GM18861 (cell line): ENCODE measurements at regions not wholly inside any gene's neighbourhood (a gene's known extent, or its start where the extent isn't known, plus 50 kb on each side); places are given as distances from the start of the nearest gene placed in this dataset.

ENCODE experiments used
- ATAC-seq: cut with Tn5 transposase; IDR thresholded peaks from one replicate; pipeline ENCODE4 v1.9.1; 2021; ENCODE audit not compliant: unreplicated experiment

DNA sequence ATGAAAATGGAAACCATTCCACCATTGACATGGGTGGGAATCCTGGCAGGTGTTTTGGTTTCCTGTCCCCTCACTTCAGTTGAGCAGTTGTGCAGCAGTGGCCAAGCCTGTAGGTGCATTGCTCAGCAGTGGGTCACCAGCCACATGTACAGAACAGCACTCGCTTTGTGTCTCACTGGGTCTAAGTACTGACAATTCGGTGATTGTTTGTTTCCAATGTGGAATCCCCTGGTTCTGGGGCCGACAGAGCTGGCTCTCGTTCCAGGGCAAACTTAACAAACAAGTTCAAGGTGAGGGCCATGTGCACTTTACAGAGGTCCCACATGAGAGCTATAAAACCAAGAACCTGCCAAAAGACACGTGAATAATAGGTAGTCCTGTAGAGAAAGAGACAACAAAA lies 54.1 kb upstream of the SPATA13 start:
- ATAC-seq = no peak

DNA sequence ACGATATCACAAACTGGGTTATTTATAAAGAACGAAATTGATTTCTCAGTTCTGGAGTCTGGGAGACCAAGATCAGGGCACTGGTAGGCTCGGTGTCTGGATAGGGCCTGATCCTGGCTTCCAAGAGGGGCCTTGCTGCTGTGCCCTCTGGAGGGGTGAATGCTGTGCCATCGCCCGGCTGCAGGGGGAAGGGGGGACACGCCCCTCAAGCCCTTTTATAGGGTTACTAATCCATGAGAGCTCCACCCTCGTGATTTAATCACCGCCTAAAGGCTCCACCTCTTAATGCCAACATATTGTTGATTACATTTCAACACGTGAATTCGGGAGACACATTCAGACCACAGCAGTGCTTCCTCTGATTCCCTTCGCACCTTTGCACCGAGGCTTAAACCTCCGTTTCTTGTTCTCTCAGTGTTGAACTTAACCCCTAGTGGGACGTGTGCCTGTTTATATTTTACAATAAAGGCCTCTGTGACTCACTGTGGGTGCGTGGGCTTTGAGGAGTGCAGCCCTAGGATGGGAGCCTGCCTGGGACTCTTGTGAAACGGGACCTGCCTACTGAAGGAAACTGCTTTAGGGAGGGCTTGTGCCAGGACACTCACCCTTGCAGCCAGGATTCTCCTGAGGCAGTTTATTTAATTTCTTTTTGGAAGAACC lies 52.4 kb upstream of the SPATA13 start:
- no peak for ATAC-seq

DNA sequence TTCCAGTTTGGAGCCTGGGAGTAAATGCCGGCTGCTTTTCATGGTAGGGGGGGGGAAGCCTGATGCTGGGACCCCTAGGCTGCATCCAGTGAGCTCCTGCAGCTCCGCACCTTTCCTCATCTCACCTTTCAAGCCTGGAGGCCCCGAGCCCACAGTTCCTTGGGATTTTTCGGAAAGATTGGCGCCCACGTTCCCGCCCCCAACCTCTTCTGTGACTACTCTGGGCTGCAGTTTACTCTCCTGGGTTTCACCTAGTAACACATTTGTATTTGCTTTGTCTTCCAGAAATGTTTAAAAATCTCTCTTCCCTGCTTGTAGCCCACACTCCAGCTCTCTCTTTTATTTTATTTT lies 51.9 kb upstream of the SPATA13 start:
- no peak for ATAC-seq

DNA sequence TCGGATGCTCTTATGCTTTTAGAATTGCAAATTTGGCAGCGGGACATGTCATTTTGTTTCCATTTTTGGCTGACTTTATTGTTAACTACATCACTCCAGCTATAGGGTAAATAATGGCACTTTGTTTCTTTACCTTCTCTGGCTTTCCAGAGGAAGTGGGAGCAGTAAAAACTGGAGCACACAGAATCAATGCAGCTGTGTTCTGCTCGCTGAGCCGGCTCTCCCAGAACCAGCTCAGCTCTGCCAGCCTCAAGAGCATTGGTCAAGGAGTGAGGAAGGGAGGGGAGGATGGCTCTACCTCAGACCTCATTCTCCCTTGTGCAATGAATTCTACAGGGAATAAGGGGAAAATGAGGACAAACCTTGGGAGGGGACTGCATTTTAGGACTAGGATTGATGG lies 50.5 kb upstream of the SPATA13 start:
- ATAC-seq = no peak
